ENCODE measurements at regions not wholly inside any gene's neighbourhood (a gene's known extent, or its start where the extent isn't known, plus 50 kb on each side); places are given as distances from the start of the nearest gene placed in this dataset.

DNA sequence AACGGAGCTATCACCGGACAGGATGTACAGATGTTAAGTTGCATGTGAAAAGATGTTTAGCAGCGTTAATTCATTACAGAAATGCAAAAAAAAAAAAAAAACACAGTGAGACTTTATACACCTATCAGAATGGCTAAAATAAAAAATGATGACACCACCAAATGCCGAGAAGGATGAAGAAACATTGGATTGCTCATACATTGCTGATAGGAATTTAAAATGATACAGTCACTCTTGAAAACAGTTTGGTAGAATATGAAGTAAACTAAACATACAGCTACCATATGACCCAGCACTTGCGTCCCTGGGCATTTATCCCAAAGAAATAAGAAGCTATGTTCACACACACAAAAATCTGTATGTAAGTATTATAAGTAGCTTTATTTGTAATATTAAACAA, 574.1 kb downstream of the SLC16A7 start:
- H3K4me3 Mint-ChIP-seq, result no peak overlapping the region
- no peak for ATAC-seq
- no peaks in the 10 kb centered on the region for H3K36me3 Mint-ChIP-seq
- no peaks in the 10 kb centered on the region for H3K4me1 Mint-ChIP-seq
- no peaks in the 10 kb centered on the region for H3K27me3 Mint-ChIP-seq (ENCODE audit: low read depth)
- CTCF ChIA-PET, result no interaction called here
- no peaks in the 10 kb centered on the region for H3K9me3 Mint-ChIP-seq
- DNase-seq (ENCODE audit: low spot score), result no peak
- POLR2A ChIA-PET, result no interaction called here
- H3K27ac Mint-ChIP-seq, result no peak overlapping the region
- no peak for TF ChIP-seq SP1 (CRISPR knock-in tag; conservative IDR thresholded peaks at IDR 0.05)
- TF ChIP-seq GTF2I (CRISPR knock-in tag; conservative IDR thresholded peaks at IDR 0.05), result no peak
- TF ChIP-seq, protein P1, sequence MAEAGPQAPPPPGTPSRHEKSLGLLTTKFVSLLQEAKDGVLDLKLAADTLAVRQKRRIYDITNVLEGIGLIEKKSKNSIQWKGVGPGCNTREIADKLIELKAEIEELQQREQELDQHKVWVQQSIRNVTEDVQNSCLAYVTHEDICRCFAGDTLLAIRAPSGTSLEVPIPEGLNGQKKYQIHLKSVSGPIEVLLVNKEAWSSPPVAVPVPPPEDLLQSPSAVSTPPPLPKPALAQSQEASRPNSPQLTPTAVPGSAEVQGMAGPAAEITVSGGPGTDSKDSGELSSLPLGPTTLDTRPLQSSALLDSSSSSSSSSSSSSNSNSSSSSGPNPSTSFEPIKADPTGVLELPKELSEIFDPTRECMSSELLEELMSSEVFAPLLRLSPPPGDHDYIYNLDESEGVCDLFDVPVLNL (CRISPR knock-in tag; IDR thresholded peaks at IDR 0.05; ENCODE audit: borderline replicate concordance, low read depth), result no peak
- TF ChIP-seq PRDM15 (CRISPR knock-in tag; IDR thresholded peaks at IDR 0.05), result no peak
- TF ChIP-seq CBFB (CRISPR knock-in tag; IDR thresholded peaks at IDR 0.05; ENCODE audit: low read depth), result no peak
- no peak for TF ChIP-seq NR3C1 (CRISPR knock-in tag; conservative IDR thresholded peaks at IDR 0.05; ENCODE audit: low read depth)
- no peak for TF ChIP-seq CREB1 (CRISPR knock-in tag; IDR thresholded peaks at IDR 0.05)
- TF ChIP-seq NR2C2 (CRISPR knock-in tag; IDR thresholded peaks at IDR 0.05), result no peak
- TF ChIP-seq, protein P2, sequence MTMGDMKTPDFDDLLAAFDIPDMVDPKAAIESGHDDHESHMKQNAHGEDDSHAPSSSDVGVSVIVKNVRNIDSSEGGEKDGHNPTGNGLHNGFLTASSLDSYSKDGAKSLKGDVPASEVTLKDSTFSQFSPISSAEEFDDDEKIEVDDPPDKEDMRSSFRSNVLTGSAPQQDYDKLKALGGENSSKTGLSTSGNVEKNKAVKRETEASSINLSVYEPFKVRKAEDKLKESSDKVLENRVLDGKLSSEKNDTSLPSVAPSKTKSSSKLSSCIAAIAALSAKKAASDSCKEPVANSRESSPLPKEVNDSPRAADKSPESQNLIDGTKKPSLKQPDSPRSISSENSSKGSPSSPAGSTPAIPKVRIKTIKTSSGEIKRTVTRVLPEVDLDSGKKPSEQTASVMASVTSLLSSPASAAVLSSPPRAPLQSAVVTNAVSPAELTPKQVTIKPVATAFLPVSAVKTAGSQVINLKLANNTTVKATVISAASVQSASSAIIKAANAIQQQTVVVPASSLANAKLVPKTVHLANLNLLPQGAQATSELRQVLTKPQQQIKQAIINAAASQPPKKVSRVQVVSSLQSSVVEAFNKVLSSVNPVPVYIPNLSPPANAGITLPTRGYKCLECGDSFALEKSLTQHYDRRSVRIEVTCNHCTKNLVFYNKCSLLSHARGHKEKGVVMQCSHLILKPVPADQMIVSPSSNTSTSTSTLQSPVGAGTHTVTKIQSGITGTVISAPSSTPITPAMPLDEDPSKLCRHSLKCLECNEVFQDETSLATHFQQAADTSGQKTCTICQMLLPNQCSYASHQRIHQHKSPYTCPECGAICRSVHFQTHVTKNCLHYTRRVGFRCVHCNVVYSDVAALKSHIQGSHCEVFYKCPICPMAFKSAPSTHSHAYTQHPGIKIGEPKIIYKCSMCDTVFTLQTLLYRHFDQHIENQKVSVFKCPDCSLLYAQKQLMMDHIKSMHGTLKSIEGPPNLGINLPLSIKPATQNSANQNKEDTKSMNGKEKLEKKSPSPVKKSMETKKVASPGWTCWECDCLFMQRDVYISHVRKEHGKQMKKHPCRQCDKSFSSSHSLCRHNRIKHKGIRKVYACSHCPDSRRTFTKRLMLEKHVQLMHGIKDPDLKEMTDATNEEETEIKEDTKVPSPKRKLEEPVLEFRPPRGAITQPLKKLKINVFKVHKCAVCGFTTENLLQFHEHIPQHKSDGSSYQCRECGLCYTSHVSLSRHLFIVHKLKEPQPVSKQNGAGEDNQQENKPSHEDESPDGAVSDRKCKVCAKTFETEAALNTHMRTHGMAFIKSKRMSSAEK (CRISPR knock-in tag; IDR thresholded peaks at IDR 0.05; ENCODE audit: borderline replicate concordance), result no peak
- TF ChIP-seq AR (CRISPR knock-in tag; IDR thresholded peaks at IDR 0.05), result no peak
- TF ChIP-seq, protein P3, sequence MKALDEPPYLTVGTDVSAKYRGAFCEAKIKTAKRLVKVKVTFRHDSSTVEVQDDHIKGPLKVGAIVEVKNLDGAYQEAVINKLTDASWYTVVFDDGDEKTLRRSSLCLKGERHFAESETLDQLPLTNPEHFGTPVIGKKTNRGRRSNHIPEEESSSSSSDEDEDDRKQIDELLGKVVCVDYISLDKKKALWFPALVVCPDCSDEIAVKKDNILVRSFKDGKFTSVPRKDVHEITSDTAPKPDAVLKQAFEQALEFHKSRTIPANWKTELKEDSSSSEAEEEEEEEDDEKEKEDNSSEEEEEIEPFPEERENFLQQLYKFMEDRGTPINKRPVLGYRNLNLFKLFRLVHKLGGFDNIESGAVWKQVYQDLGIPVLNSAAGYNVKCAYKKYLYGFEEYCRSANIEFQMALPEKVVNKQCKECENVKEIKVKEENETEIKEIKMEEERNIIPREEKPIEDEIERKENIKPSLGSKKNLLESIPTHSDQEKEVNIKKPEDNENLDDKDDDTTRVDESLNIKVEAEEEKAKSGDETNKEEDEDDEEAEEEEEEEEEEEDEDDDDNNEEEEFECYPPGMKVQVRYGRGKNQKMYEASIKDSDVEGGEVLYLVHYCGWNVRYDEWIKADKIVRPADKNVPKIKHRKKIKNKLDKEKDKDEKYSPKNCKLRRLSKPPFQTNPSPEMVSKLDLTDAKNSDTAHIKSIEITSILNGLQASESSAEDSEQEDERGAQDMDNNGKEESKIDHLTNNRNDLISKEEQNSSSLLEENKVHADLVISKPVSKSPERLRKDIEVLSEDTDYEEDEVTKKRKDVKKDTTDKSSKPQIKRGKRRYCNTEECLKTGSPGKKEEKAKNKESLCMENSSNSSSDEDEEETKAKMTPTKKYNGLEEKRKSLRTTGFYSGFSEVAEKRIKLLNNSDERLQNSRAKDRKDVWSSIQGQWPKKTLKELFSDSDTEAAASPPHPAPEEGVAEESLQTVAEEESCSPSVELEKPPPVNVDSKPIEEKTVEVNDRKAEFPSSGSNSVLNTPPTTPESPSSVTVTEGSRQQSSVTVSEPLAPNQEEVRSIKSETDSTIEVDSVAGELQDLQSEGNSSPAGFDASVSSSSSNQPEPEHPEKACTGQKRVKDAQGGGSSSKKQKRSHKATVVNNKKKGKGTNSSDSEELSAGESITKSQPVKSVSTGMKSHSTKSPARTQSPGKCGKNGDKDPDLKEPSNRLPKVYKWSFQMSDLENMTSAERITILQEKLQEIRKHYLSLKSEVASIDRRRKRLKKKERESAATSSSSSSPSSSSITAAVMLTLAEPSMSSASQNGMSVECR (CRISPR knock-in tag; IDR thresholded peaks at IDR 0.05; ENCODE audit: borderline replicate concordance), result no peak
- no peak for TF ChIP-seq E2F5 (CRISPR knock-in tag; IDR thresholded peaks at IDR 0.05)
- TF ChIP-seq MXD4 (CRISPR knock-in tag; IDR thresholded peaks at IDR 0.05; ENCODE audit: borderline replicate concordance), result no peak
- no peak for TF ChIP-seq FOXK1 (CRISPR knock-in tag; IDR thresholded peaks at IDR 0.05)
- TF ChIP-seq, protein P4, sequence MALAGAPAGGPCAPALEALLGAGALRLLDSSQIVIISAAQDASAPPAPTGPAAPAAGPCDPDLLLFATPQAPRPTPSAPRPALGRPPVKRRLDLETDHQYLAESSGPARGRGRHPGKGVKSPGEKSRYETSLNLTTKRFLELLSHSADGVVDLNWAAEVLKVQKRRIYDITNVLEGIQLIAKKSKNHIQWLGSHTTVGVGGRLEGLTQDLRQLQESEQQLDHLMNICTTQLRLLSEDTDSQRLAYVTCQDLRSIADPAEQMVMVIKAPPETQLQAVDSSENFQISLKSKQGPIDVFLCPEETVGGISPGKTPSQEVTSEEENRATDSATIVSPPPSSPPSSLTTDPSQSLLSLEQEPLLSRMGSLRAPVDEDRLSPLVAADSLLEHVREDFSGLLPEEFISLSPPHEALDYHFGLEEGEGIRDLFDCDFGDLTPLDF (CRISPR knock-in tag; IDR thresholded peaks at IDR 0.05), result no peak
- no peak for TF ChIP-seq CDX4 (CRISPR knock-in tag; IDR thresholded peaks at IDR 0.05; ENCODE audit: borderline replicate concordance)
